CD4-positive, alpha-beta T cell (primary cell): ENCODE measurements at regions not wholly inside any gene's neighbourhood (a gene's known extent, or its start where the extent isn't known, plus 50 kb on each side); places are given as distances from the start of the nearest gene placed in this dataset.

ENCODE experiments used
- ATAC-seq: fragments of 200-7000 bp; cut with Tn5 transposase; one replicate; pipeline ENCODE4 v1.10.0; 2022; ENCODE audit warnings: mild to moderate bottlenecking; ENCODE audit not compliant: poor library complexity
- CTCF ChIA-PET: fragments of 350-600 bp; sonication (Branson Sonifier 250); formaldehyde crosslinking; loops from one replicate; lab custom pipeline; 2021; ENCODE audit warnings: antibody characterized with exemption, inconsistent platforms; lab: Charles Lee
- POLR2A ChIA-PET: fragments of 350-600 bp; sonication (Branson Sonifier 250); formaldehyde crosslinking; loops from one replicate; lab custom pipeline; 2021; ENCODE audit warnings: antibody characterized with exemption, inconsistent platforms; lab: Charles Lee
- DNase-seq, 14 experiments: peaks; one replicate each; pipeline ENCODE4 v3.0.0-alpha.2; 2013 to 2020; ENCODE audit warnings: mixed read lengths in 2 of 14
- H3K27ac ChIP-seq, 2 donors: one replicate each; pipeline versions ENCODE4 v1.5.1 to v1.7.0; 2013; ENCODE audit warnings: low read length in 2 of 2, low read depth in 1 of 2, mild to moderate bottlenecking in 1 of 2
- H3K27me3 ChIP-seq, 2 experiments: 1 replicate in 1 of 2; 2 replicates in 1 of 2; pipeline versions ENCODE4 v1.6.1 to v1.7.0; 2013; ENCODE audit warnings: low read length in 2 of 2, control low read depth in 1 of 2, mild to moderate bottlenecking in 1 of 2, moderate library complexity in 1 of 2; ENCODE audit not compliant: insufficient read depth in 2 of 2, control insufficient read depth in 1 of 2
- H3K36me3 ChIP-seq: one replicate; pipeline ENCODE4 v1.6.1; 2013; ENCODE audit warnings: low read length, control low read depth; ENCODE audit not compliant: insufficient read depth
- H3K4me1 ChIP-seq: one replicate; pipeline ENCODE4 v1.6.1; 2013; ENCODE audit warnings: low read length, control low read depth; ENCODE audit not compliant: insufficient read depth
- H3K4me3 ChIP-seq: one replicate; pipeline ENCODE4 v1.5.1; 2013; ENCODE audit warnings: mild to moderate bottlenecking, low read length, moderate library complexity
- H3K9me3 ChIP-seq, 2 experiments: 1 replicate in 1 of 2; 2 replicates in 1 of 2; pipeline versions ENCODE4 v1.6.1 to v1.7.0; 2013; ENCODE audit warnings: low read length in 2 of 2, mild to moderate bottlenecking in 2 of 2, control low read depth in 1 of 2, moderate library complexity in 1 of 2; ENCODE audit not compliant: control insufficient read depth in 1 of 2, insufficient read depth in 1 of 2
- H3K27ac Mint-ChIP-seq: one replicate; pipeline ENCODE4 v1.8.0; 2020; ENCODE audit warnings: mixed read lengths
- H3K27me3 Mint-ChIP-seq: one replicate; pipeline ENCODE4 v1.8.0; 2021; ENCODE audit warnings: mixed read lengths
- H3K36me3 Mint-ChIP-seq: one replicate; pipeline ENCODE4 v1.8.0; 2021; ENCODE audit warnings: low read depth, mixed read lengths
- H3K4me1 Mint-ChIP-seq: one replicate; pipeline ENCODE4 v1.8.0; 2021; ENCODE audit warnings: low read depth, mixed read lengths
- H3K4me3 Mint-ChIP-seq: one replicate; pipeline ENCODE4 v1.8.0; 2020; ENCODE audit warnings: mild to moderate bottlenecking, mixed read lengths
- H3K9me3 Mint-ChIP-seq: one replicate; pipeline ENCODE4 v1.8.0; 2020; ENCODE audit warnings: mixed read lengths
- CTCF ChIP-seq: fragments of 200-600 bp; IDR thresholded peaks from one replicate; pipeline ENCODE4 v1.8.0; 2022; ENCODE audit warnings: antibody characterized with exemption, mild to moderate bottlenecking
- intact Hi-C, 2 experiments: fragments of 100-400 bp; cut with DNase I in 1 of 2; cut with micrococcal nuclease in 1 of 2; formaldehyde crosslinking; loops; one replicate each; pipeline versions ENCODE4 v1.15.1 to v1.9.0; 2023 to 2025; cut with DNase I, micrococcal nuclease

GRCh38 chr16:65817799-65818198 is 548.7 kb upstream of the CDH5 start:
- Histone ChIP-seq H3K9me3 (no peaks in the 10 kb centered on the region), H3K4me3 (no peak overlapping the region), H3K27ac (no peak overlapping the region), H3K27me3 (no peaks in the 10 kb centered on the region), H3K36me3 (no peaks in the 10 kb centered on the region), H3K4me1 (no peaks in the 10 kb centered on the region)
- Mint-ChIP-seq H3K36me3 (no peaks in the 10 kb centered on the region), H3K27ac (no peak overlapping the region), H3K27me3 (peaks cover 4% of the 10 kb centered on the region), H3K4me1 (no peaks in the 10 kb centered on the region), H3K4me3 (no peak overlapping the region), H3K9me3 (no peaks in the 10 kb centered on the region)
- POLR2A ChIA-PET = no interaction called here
- DNase-seq (no peak), ATAC-seq (no peak)
- CTCF ChIA-PET = no interaction called here
- intact Hi-C loops = no loop called here
- TF ChIP-seq CTCF = no peak

- intact Hi-C loops = no loop called here
- TF ChIP-seq CTCF = no peak
- H3K27me3 Mint-ChIP-seq = peaks cover 5% of the 10 kb centered on the region
- no peak overlapping the region for H3K27ac Mint-ChIP-seq
- H3K4me3 Mint-ChIP-seq = no peak overlapping the region
- Histone ChIP-seq H3K9me3 (no peaks in the 10 kb centered on the region), H3K4me3 (no peak overlapping the region), H3K36me3 (no peaks in the 10 kb centered on the region), H3K27ac (no peak overlapping the region), H3K27me3 (no peaks in the 10 kb centered on the region), H3K4me1 (no peaks in the 10 kb centered on the region)
- H3K4me1 Mint-ChIP-seq = no peaks in the 10 kb centered on the region
- ChIA-PET CTCF (no interaction called here), POLR2A (no interaction called here)
- H3K36me3 Mint-ChIP-seq = no peaks in the 10 kb centered on the region
- H3K9me3 Mint-ChIP-seq = no peaks in the 10 kb centered on the region
- no peak for DNase-seq
- no peak for ATAC-seq
These were observed 549.4 kb upstream of the CDH5 start for GRCh38 chr16:65817066-65817465.

- Histone ChIP-seq H3K27ac (no peak overlapping the region), H3K36me3 (no peaks in the 10 kb centered on the region), H3K4me1 (no peaks in the 10 kb centered on the region), H3K4me3 (no peak overlapping the region), H3K27me3 (no peaks in the 10 kb centered on the region), H3K9me3 (no peaks in the 10 kb centered on the region)
- H3K27me3 Mint-ChIP-seq = peaks cover 5% of the 10 kb centered on the region
- no peaks in the 10 kb centered on the region for H3K9me3 Mint-ChIP-seq
- no peak overlapping the region for H3K4me3 Mint-ChIP-seq
- no peak overlapping the region for H3K27ac Mint-ChIP-seq
- no peaks in the 10 kb centered on the region for H3K36me3 Mint-ChIP-seq
- CTCF ChIA-PET = interaction anchor here (0.7 kb wide), 1 partner anchor 10 kb away, joined by 3 read pairs; no protein-coding TSS in a partner anchor
- no peak for TF ChIP-seq CTCF
- no peak for DNase-seq
- intact Hi-C loops = no loop called here
- POLR2A ChIA-PET = no interaction called here
- H3K4me1 Mint-ChIP-seq = no peaks in the 10 kb centered on the region
- ATAC-seq = no peak
These were observed 549.9 kb upstream of the CDH5 start for GRCh38 chr16:65816556-65816955.
